K562 (cell line): ENCODE measurements at regions not wholly inside any gene's neighbourhood (a gene's known extent, or its start where the extent isn't known, plus 50 kb on each side); places are given as distances from the start of the nearest gene placed in this dataset.
A peak's percentile ranks its signal among the peaks of the same experiment; 100 is the strongest.

Source experiments
- BHLHE40 ChIP-seq: IDR thresholded peaks from 2 replicates; pipeline ENCODE4 v1.6.1; 2011; ENCODE audit warnings: low read length, improper control_type of control experiment
- CBX3 ChIP-seq, 2 experiments: IDR thresholded peaks; 1 replicate in 1 of 2; 2 replicates in 1 of 2; pipeline ENCODE4 v1.6.1; 2012; ENCODE audit warnings: inconsistent platforms in 2 of 2, low read length in 2 of 2, borderline replicate concordance in 1 of 2, control low read depth in 1 of 2
- DPF2 ChIP-seq: fragments of 450-650 bp; IDR thresholded peaks from 2 replicates; pipeline ENCODE4 v1.6.1; 2016
- EZH2 ChIP-seq: IDR thresholded peaks from 2 replicates; pipeline ENCODE4 v1.6.1; 2012; ENCODE audit warnings: low read depth, mild to moderate bottlenecking, inconsistent platforms, low read length, borderline replicate concordance
- FOXA1 ChIP-seq: fragments of 450-650 bp; IDR thresholded peaks from 2 replicates; pipeline ENCODE4 v1.6.1; 2016; ENCODE audit warnings: mild to moderate bottlenecking, borderline replicate concordance
- KAT7 ChIP-seq: sonication (generic); formaldehyde crosslinking; IDR thresholded peaks from 2 replicates; pipeline ENCODE4 v1.8.0; 2022; ENCODE audit warnings: missing genetic modification reagents, mild to moderate bottlenecking, borderline replicate concordance
- KDM4B ChIP-seq, 2 experiments: fragments of 450-650 bp in 1 of 2; sonication (generic) in 1 of 2; IDR thresholded peaks; 2 replicates each; pipeline ENCODE4 v1.6.1; 2016 to 2017; ENCODE audit warnings: borderline replicate concordance in 2 of 2, antibody characterized with exemption in 1 of 2, low read depth in 1 of 2, mild to moderate bottlenecking in 1 of 2
- MBD2 ChIP-seq: sonication (generic); IDR thresholded peaks from 2 replicates; pipeline ENCODE4 v1.6.1; 2016; ENCODE audit warnings: low read depth, borderline replicate concordance
- NBN ChIP-seq: fragments of 450-650 bp; IDR thresholded peaks from 2 replicates; pipeline ENCODE4 v1.6.1; 2016; ENCODE audit warnings: low read depth, mild to moderate bottlenecking
- RBM17 ChIP-seq: fragments of 200-400 bp; formaldehyde crosslinking; IDR thresholded peaks from 2 replicates; pipeline ENCODE4 v1.6.1; 2017; ENCODE audit warnings: low read depth, mild to moderate bottlenecking, low read length, borderline replicate concordance
- SRF ChIP-seq, 2 experiments: fragments of 250-450, 450-650 bp in 1 of 2; sonication (Bioruptor Pico) in 1 of 2; sonication (generic) in 1 of 2; formaldehyde crosslinking; IDR thresholded peaks; 2 replicates each; pipeline versions ENCODE4 v1.5.0 to v1.5.1; 2020 to 2022; ENCODE audit warnings: mild to moderate bottlenecking in 1 of 2, missing genetic modification reagents in 1 of 2
- SRSF9 ChIP-seq: fragments of 200-400 bp; formaldehyde crosslinking; IDR thresholded peaks from 2 replicates; pipeline ENCODE4 v1.6.1; 2017; ENCODE audit warnings: low read depth, low read length, borderline replicate concordance
- ZFP36 ChIP-seq: fragments of 150-350 bp; IDR thresholded peaks from 2 replicates; pipeline ENCODE4 v1.6.1; 2018; ENCODE audit warnings: low read length, low read depth; ENCODE audit not compliant: partially characterized antibody
- ZFPM2 ChIP-seq: fragments of 250-450 bp; sonication (Bioruptor Pico); IDR thresholded peaks from 2 replicates; pipeline ENCODE4 v1.5.1; 2022; ENCODE audit warnings: mild to moderate bottlenecking
- ZNF431 ChIP-seq: sonication (generic); formaldehyde crosslinking; IDR thresholded peaks from 2 replicates; pipeline ENCODE4 v1.8.0; 2022; ENCODE audit warnings: mild to moderate bottlenecking, missing genetic modification reagents
- TF ChIP-seq, protein P1 (sequence below): fragments of 450-650 bp; conservative IDR thresholded peaks from 2 replicates; pipeline ENCODE4 v1.6.1; 2016; ENCODE audit warnings: missing genetic modification characterization, low read depth, mild to moderate bottlenecking, control low read depth, missing compliant biosample characterization
- TF ChIP-seq, protein P2 (sequence below): sonication (generic); formaldehyde crosslinking; IDR thresholded peaks from 2 replicates; pipeline ENCODE4 v1.8.1; 2023; ENCODE audit warnings: mild to moderate bottlenecking, missing genetic modification reagents
- TF ChIP-seq, protein P3 (sequence below): fragments of 250-450 bp; sonication (Bioruptor Pico); IDR thresholded peaks from 2 replicates; pipeline ENCODE4 v1.9.0; 2021; ENCODE audit warnings: mild to moderate bottlenecking, inconsistent platforms
- TF ChIP-seq, protein P4 (sequence below): sonication (generic); formaldehyde crosslinking; IDR thresholded peaks from 2 replicates; pipeline ENCODE4 v1.8.1; 2023; ENCODE audit warnings: mild to moderate bottlenecking, missing genetic modification reagents
- TF ChIP-seq, protein P5 (sequence below): fragments of 450-650 bp; IDR thresholded peaks from 2 replicates; pipeline ENCODE4 v1.6.1; 2016; ENCODE audit warnings: mild to moderate bottlenecking

DNA sequence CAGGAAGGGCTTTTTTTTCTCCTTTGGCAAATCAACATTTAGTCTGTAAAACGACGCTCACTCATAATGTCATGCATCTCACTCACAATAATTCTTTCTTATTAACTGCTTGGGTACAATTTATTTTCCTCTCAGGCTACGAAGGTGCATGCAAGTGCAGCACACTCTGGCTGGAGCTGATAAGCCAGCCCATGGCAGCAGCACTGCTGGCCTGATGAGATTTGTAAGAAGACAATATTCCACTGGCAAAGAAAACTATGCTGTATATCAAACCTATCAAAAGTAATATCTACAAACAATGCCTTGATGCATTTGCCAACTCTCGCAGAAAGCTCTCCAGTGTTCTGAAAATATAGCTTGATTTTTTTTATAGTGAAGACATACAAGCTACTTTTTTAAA, 170.0 kb upstream of the PHF14 start (continued):
- TF ChIP-seq CBX3 (IDR thresholded peaks at IDR 0.05; ENCODE audit: borderline replicate concordance in 1 of 2, low read length in 2 of 2) (peak in 1 of 2 experiments; percentile 48; a peak in 1 of 3 replicates), DPF2 (peak; percentile 87), KDM4B (IDR thresholded peaks at IDR 0.05; ENCODE audit: borderline replicate concordance in 2 of 2, low read depth in 1 of 2) (no peak), FOXA1 (no peak), BHLHE40 (peak; percentile 22; the same call in 1 of the 2 replicates), KAT7 (no peak), RBM17 (no peak), ZFPM2 (CRISPR knock-in tag) (no peak), NBN (no peak), ZNF431 (CRISPR knock-in tag) (no peak), ZFP36 (no peak), SRSF9 (no peak), EZH2 (no peak), SRF (CRISPR knock-in tag; IDR thresholded peaks at IDR 0.05) (no peak), MBD2 (peak; percentile 36; the same call in 1 of the 2 replicates)
- TF ChIP-seq, protein P1, sequence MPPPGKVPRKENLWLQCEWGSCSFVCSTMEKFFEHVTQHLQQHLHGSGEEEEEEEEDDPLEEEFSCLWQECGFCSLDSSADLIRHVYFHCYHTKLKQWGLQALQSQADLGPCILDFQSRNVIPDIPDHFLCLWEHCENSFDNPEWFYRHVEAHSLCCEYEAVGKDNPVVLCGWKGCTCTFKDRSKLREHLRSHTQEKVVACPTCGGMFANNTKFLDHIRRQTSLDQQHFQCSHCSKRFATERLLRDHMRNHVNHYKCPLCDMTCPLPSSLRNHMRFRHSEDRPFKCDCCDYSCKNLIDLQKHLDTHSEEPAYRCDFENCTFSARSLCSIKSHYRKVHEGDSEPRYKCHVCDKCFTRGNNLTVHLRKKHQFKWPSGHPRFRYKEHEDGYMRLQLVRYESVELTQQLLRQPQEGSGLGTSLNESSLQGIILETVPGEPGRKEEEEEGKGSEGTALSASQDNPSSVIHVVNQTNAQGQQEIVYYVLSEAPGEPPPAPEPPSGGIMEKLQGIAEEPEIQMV (tag): no peak
- TF ChIP-seq, protein P2, sequence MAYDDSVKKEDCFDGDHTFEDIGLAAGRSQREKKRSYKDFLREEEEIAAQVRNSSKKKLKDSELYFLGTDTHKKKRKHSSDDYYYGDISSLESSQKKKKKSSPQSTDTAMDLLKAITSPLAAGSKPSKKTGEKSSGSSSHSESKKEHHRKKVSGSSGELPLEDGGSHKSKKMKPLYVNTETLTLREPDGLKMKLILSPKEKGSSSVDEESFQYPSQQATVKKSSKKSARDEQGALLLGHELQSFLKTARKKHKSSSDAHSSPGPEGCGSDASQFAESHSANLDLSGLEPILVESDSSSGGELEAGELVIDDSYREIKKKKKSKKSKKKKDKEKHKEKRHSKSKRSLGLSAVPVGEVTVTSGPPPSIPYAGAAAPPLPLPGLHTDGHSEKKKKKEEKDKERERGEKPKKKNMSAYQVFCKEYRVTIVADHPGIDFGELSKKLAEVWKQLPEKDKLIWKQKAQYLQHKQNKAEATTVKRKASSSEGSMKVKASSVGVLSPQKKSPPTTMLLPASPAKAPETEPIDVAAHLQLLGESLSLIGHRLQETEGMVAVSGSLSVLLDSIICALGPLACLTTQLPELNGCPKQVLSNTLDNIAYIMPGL (CRISPR knock-in tag): no peak
- TF ChIP-seq, protein P3, sequence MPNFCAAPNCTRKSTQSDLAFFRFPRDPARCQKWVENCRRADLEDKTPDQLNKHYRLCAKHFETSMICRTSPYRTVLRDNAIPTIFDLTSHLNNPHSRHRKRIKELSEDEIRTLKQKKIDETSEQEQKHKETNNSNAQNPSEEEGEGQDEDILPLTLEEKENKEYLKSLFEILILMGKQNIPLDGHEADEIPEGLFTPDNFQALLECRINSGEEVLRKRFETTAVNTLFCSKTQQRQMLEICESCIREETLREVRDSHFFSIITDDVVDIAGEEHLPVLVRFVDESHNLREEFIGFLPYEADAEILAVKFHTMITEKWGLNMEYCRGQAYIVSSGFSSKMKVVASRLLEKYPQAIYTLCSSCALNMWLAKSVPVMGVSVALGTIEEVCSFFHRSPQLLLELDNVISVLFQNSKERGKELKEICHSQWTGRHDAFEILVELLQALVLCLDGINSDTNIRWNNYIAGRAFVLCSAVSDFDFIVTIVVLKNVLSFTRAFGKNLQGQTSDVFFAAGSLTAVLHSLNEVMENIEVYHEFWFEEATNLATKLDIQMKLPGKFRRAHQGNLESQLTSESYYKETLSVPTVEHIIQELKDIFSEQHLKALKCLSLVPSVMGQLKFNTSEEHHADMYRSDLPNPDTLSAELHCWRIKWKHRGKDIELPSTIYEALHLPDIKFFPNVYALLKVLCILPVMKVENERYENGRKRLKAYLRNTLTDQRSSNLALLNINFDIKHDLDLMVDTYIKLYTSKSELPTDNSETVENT: no peak
- TF ChIP-seq, protein P4, sequence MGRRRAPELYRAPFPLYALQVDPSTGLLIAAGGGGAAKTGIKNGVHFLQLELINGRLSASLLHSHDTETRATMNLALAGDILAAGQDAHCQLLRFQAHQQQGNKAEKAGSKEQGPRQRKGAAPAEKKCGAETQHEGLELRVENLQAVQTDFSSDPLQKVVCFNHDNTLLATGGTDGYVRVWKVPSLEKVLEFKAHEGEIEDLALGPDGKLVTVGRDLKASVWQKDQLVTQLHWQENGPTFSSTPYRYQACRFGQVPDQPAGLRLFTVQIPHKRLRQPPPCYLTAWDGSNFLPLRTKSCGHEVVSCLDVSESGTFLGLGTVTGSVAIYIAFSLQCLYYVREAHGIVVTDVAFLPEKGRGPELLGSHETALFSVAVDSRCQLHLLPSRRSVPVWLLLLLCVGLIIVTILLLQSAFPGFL: no peak
- TF ChIP-seq, protein P5, sequence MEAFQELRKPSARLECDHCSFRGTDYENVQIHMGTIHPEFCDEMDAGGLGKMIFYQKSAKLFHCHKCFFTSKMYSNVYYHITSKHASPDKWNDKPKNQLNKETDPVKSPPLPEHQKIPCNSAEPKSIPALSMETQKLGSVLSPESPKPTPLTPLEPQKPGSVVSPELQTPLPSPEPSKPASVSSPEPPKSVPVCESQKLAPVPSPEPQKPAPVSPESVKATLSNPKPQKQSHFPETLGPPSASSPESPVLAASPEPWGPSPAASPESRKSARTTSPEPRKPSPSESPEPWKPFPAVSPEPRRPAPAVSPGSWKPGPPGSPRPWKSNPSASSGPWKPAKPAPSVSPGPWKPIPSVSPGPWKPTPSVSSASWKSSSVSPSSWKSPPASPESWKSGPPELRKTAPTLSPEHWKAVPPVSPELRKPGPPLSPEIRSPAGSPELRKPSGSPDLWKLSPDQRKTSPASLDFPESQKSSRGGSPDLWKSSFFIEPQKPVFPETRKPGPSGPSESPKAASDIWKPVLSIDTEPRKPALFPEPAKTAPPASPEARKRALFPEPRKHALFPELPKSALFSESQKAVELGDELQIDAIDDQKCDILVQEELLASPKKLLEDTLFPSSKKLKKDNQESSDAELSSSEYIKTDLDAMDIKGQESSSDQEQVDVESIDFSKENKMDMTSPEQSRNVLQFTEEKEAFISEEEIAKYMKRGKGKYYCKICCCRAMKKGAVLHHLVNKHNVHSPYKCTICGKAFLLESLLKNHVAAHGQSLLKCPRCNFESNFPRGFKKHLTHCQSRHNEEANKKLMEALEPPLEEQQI: 0 out of 2 replicates have a peak, but pooled peaks have one; percentile 27
